Midbrain (tissue), 1 donor: ENCODE measurements at regions not wholly inside any gene's neighbourhood (a gene's known extent, or its start where the extent isn't known, plus 50 kb on each side); places are given as distances from the start of the nearest gene placed in this dataset.
A peak's percentile ranks its signal among the peaks of the same experiment; 100 is the strongest.

ENCODE experiments used
- DNase-seq: peaks from one replicate; lab custom pipeline; 2025; lab: John Stamatoyannopoulos, UW

- DNase-seq, result peak; percentile 96
These were observed 261.1 kb upstream of the GATB start for GRCh38 chr4:152021788-152022438.

GRCh38 chr4:152020073-152020472 is 259.3 kb upstream of the GATB start:
- DNase-seq, result no peak

GRCh38 chr4:152016303-152016620 is 255.5 kb upstream of the GATB start:
- DNase-seq, result no peak

- DNase-seq, result no peak
These were observed 254.9 kb upstream of the GATB start for GRCh38 chr4:152015597-152016302.

- no peak for DNase-seq
These were observed 253.5 kb upstream of the GATB start for GRCh38 chr4:152014280-152014679.

- DNase-seq, result no peak
These were observed 250.7 kb upstream of the GATB start for GRCh38 chr4:152011469-152011868.

- no peak for DNase-seq
These were observed 249.9 kb upstream of the GATB start for GRCh38 chr4:152010710-152011079.

- DNase-seq, result no peak
These were observed 249.3 kb upstream of the GATB start for GRCh38 chr4:152009983-152010709.

GRCh38 chr4:152009031-152009670 is 248.3 kb upstream of the GATB start:
- no peak for DNase-seq

GRCh38 chr4:152007111-152007510 is 246.3 kb upstream of the GATB start:
- no peak for DNase-seq

GRCh38 chr4:152004801-152005200 is 244.0 kb upstream of the GATB start:
- no peak for DNase-seq

GRCh38 chr4:152000518-152000917 is 239.7 kb upstream of the GATB start:
- DNase-seq, result no peak

- DNase-seq, result no peak
These were observed 237.9 kb upstream of the GATB start for GRCh38 chr4:151998723-151999122.

- DNase-seq, result no peak
These were observed 236.7 kb upstream of the GATB start for GRCh38 chr4:151997461-151997860.

GRCh38 chr4:151994429-151994828 is 233.6 kb upstream of the GATB start:
- no peak for DNase-seq

- no peak for DNase-seq
These were observed 232.7 kb upstream of the GATB start for GRCh38 chr4:151993521-151993920.

GRCh38 chr4:151992332-151993154 is 231.7 kb upstream of the GATB start:
- no peak for DNase-seq

GRCh38 chr4:151991884-151992167 is 231.0 kb upstream of the GATB start:
- DNase-seq, result peak; percentile 21

GRCh38 chr4:151991001-151991883 is 230.4 kb upstream of the GATB start:
- DNase-seq, result no peak

- no peak for DNase-seq
These were observed 229.4 kb upstream of the GATB start for GRCh38 chr4:151990201-151990600.

GRCh38 chr4:151988591-151988990 is 227.8 kb upstream of the GATB start:
- no peak for DNase-seq
